ENCODE measurements at regions not wholly inside any gene's neighbourhood (a gene's known extent, or its start where the extent isn't known, plus 50 kb on each side); places are given as distances from the start of the nearest gene placed in this dataset.

DNA sequence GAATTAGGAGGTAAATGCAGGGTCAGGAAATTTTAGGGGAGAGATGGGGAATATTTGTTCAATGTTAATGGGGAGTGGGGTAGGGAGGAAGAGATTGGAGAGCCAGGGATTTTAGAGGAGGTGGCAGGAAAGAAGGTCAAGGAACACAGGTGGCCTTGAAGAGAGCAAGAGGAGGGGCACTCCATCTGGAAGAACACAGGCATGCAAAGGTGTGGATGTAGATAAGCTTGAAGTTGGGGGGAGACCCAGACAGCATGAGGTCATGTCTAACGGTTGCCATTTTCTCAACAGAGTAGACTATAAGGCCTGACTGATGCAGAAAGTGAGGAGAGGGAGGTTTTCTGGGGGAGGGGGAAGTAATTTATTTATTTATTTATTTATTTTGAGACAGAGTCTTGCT, 77.5 kb downstream of the MAIP1 start:
- TF ChIP-seq, protein P1, sequence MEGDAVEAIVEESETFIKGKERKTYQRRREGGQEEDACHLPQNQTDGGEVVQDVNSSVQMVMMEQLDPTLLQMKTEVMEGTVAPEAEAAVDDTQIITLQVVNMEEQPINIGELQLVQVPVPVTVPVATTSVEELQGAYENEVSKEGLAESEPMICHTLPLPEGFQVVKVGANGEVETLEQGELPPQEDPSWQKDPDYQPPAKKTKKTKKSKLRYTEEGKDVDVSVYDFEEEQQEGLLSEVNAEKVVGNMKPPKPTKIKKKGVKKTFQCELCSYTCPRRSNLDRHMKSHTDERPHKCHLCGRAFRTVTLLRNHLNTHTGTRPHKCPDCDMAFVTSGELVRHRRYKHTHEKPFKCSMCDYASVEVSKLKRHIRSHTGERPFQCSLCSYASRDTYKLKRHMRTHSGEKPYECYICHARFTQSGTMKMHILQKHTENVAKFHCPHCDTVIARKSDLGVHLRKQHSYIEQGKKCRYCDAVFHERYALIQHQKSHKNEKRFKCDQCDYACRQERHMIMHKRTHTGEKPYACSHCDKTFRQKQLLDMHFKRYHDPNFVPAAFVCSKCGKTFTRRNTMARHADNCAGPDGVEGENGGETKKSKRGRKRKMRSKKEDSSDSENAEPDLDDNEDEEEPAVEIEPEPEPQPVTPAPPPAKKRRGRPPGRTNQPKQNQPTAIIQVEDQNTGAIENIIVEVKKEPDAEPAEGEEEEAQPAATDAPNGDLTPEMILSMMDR (IDR thresholded peaks at IDR 0.05) = no peak
- TF ChIP-seq ZFX (IDR thresholded peaks at IDR 0.05; ENCODE audit: borderline replicate concordance) = no peak
- H3K27ac ChIP-seq = no peak overlapping the region

DNA sequence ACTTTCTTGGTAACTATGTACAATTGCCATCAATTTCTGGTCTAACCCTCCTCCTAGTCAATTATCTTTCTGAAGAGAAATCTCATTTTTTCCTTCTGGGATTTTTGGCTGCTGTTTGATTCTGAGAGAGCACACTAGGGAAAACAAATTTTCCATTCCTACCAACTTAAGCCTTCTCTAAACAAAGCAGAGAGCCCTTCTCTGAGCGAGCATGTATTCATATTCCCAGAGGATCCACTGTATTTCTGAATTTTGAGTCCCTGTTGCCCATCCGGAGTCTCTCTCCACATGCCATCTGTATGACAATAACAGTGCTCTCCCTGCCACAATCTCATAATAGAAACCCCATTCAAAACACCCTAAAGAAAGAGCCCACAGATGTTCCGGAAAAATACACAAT, 78.5 kb downstream of the MAIP1 start:
- TF ChIP-seq, protein P1 (IDR thresholded peaks at IDR 0.05) = no peak
- no peak for TF ChIP-seq ZFX (IDR thresholded peaks at IDR 0.05; ENCODE audit: borderline replicate concordance)
- no peak overlapping the region for H3K27ac ChIP-seq

DNA sequence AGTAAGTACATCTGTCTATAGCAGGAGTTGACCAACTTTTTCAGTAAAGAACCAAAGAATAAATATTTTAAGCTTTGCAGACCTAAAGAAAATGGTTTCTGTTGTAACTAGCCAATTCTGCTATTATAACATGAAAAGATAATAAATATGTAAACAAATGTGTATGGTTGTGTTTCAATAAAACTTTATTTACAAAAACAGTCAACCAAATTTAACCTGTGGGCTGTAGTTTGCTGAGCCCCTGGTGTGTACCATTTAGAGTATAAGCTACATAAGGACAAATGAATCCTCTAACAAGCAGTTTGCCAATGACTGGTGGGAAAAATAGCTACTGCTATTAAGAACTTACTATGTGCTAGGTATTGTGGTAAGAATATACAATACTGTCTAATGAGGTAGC, 79.4 kb downstream of the MAIP1 start:
- no peak overlapping the region for H3K27ac ChIP-seq
- TF ChIP-seq, protein P1 (IDR thresholded peaks at IDR 0.05) = no peak
- no peak for TF ChIP-seq ZFX (IDR thresholded peaks at IDR 0.05; ENCODE audit: borderline replicate concordance)

DNA sequence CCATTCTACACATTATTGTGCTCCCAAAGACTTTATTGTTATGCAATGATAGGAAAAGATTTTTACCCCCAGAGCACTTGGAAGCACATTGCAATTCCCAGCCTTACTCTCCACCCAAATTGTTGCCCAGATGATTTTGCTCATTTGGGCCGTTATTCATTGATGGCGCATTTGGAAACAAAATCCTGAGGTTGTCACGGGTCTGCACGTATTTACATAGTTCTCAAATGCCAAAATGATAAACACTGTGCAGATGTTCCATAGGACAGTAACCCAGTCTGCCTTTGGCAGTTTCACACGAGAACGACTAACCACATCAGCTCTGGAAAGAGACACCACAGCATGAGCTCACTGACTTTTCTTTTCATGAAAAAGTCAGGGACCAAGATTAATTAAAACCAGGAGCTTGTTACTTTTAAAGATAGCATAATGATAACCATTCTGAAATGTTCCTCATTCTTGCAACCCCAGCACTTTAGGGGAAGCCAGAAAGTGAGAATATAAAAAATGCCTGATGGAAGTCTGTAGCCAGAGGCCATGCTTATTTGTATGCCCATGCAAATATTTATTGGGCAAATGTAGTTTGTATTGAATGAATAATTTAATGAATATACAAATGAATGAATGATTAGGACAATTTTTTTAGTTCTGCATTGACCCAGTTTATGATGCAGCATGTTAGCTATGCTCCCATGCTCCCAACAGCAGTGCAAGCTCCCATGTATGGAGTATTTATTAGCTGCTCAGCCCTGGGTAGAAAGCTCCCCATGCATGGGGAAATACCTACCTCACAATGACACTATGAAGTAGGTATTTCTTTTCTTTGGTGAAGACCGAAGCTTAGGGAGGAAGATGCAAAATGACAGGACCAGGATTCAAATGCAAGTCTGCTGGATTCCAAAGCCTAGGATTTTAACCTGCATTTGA, 84.6 kb downstream of the MAIP1 start:
- H3K27ac ChIP-seq = no peak overlapping the region
- TF ChIP-seq, protein P1 (IDR thresholded peaks at IDR 0.05) = no peak
- no peak for TF ChIP-seq ZFX (IDR thresholded peaks at IDR 0.05; ENCODE audit: borderline replicate concordance)

DNA sequence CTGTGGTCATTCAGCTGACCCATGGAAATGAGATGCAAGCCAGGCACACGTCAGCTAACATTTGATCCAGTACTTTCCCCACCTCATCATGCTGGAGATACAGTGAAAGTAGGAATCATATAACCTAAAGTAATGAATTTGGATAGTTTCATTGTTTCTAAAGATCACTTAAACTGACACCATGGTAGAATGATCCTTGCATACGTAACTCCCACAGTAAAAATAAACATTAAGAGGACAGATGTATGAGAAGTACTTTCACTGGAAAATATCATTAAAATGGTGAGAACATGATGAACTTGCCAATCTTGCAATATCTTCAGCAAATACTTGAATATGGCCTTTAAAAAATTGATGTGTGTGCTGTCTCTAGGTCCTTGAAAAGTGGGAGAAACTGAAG, 85.4 kb downstream of the MAIP1 start:
- TF ChIP-seq, protein P1 (IDR thresholded peaks at IDR 0.05) = no peak
- TF ChIP-seq ZFX (IDR thresholded peaks at IDR 0.05; ENCODE audit: borderline replicate concordance) = no peak
- no peak overlapping the region for H3K27ac ChIP-seq

DNA sequence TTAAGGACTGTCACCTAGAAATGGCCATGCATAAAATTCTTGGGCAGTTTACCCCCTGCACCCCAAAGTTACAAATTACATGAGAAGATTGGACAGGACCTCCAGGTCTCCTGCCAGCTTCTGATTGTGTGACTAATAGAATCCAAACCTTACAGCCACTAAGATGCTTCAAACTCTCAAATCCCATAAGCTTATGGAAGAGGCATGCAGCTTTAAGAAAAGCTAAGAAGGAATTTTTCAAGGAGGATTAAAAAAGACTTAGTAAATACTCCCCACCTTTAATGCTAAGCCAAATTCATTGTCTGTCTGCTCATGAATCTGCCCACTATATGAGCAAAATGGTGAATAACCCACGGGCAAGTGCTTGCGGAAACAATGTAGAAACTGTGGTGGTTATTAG, 86.3 kb downstream of the MAIP1 start:
- no peak overlapping the region for H3K27ac ChIP-seq
- TF ChIP-seq ZFX (IDR thresholded peaks at IDR 0.05; ENCODE audit: borderline replicate concordance) = no peak
- TF ChIP-seq, protein P1 (IDR thresholded peaks at IDR 0.05) = no peak

DNA sequence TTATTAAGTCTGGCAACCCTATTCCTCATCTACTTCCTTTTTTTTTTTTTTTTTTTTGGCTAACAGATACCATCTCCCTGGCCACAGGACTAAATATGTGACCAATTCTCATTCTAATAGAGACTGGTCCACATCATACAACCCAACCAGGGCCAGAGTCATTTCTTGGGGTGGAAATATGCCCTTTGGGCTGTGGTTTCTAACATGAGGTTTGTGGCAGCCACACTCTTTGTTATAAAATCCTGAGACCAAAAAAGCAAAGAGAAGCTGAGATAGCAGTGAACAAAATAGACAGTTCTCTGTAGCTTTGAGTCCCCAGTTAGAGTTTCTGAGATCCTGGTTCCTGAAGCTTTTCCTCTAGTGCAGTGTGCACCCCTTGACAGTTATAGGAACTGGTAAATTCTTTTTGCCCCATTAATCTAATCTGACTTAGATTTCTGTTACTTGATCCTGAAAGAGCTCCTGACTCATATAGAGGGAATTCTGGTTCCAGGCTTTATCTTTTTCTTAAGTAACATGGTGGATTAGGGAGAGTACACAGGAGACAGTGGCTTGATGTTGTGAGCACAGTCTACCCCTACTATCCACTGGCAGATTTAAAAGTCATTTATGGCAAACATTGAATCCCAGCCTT, 86.8 kb downstream of the MAIP1 start:
- H3K27ac ChIP-seq = no peak overlapping the region
- TF ChIP-seq, protein P1 (IDR thresholded peaks at IDR 0.05) = no peak
- TF ChIP-seq ZFX (IDR thresholded peaks at IDR 0.05; ENCODE audit: borderline replicate concordance) = no peak
